NCI-H1436 treated with DMSO at 0.1 percent for 48 hours (cell line): ENCODE measurements at regions not wholly inside any gene's neighbourhood (a gene's known extent, or its start where the extent isn't known, plus 50 kb on each side); places are given as distances from the start of the nearest gene placed in this dataset.
"Not testable (repeated sequence)": the region's sequence is repeated elsewhere in the genome, so short reads cannot be mapped to it uniquely, and the experiment has no call there.

Experiments used
- DNase-seq: peaks from one replicate; lab custom pipeline; 2025; lab: John Stamatoyannopoulos, UW

- DNase-seq = peak; percentile 52
Measured at GRCh38 chr7:26078437-26079336, 73.3 kb upstream of the NFE2L3 start.

- peak; percentile 20 for DNase-seq
Measured at GRCh38 chr7:26081638-26082037, 70.4 kb upstream of the NFE2L3 start.

- DNase-seq = no peak
Measured at GRCh38 chr7:26083113-26083512, 68.9 kb upstream of the NFE2L3 start.

DNA sequence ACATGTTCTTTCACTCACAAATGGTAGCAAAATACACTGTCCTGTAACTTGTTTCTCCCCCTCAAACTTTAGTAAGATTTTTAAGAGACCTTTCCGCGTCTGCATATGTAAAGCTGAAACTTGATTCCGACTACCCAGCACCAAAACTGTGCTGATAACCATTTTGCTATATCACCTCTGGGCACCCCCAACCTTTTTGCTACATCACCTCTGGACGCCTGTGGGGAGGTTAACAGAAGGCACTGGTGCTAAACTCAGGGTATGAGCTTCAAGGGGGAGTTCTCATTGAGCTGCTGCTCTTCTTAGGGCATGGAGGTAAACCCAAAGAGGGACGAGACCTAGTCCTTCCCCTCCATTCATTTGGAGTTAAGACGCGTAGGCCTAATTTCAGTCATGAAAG is 67.6 kb upstream of the NFE2L3 start:
- DNase-seq = no peak

- no peak for DNase-seq
Measured at GRCh38 chr7:26085771-26086170, 66.2 kb upstream of the NFE2L3 start.

- DNase-seq = no peak
Measured at GRCh38 chr7:26087321-26088091, 64.5 kb upstream of the NFE2L3 start.

- DNase-seq = not testable (repeated sequence)
Measured at GRCh38 chr7:26089469-26089868, 62.5 kb upstream of the NFE2L3 start.

GRCh38 chr7:26090927-26091519 is 61.0 kb upstream of the NFE2L3 start:
- DNase-seq = peak; percentile 61

- DNase-seq = no peak
Measured at GRCh38 chr7:26091933-26092332, 60.1 kb upstream of the NFE2L3 start.

DNA sequence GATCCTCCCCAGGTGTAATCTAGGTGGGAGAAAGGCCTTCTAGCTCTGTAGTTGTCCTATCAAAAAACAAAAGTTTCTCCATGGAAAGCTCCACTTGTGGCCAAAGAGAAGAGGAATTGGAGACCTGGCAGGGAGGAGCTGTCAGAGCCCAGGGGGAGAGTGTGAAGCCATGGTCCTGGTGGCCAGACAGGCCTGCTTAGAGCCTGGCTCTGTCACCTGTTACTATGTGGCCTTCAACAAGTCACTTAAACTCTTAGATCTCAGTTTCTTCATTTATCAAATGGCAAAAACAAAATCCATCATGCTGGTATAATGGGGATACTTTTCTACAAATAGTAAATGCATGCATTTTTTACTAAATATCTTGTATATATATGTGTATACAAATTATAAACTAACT is 59.0 kb upstream of the NFE2L3 start:
- DNase-seq = no peak

DNA sequence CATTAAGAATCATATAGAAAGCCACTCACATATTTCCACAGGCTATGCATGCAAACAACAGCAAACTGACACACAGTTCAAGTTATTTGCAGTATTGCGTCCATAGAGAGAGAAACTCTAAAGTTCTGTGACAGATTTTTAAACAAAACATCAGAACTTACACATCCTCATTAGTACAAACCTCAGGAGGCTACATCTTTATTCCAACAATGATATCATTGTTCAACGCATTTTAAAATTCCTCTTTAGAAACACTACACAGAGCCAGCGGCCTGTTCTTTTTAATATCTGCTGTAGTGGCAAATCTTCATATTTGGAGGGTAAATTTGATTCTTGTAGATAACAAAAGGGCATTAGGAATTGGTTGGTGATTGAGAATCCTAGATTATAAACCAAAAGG is 55.9 kb upstream of the NFE2L3 start:
- DNase-seq = no peak

GRCh38 chr7:26097837-26098668 is 53.9 kb upstream of the NFE2L3 start:
- DNase-seq = no peak

- DNase-seq = no peak
Measured at GRCh38 chr7:26099236-26099635, 52.8 kb upstream of the NFE2L3 start.

DNA sequence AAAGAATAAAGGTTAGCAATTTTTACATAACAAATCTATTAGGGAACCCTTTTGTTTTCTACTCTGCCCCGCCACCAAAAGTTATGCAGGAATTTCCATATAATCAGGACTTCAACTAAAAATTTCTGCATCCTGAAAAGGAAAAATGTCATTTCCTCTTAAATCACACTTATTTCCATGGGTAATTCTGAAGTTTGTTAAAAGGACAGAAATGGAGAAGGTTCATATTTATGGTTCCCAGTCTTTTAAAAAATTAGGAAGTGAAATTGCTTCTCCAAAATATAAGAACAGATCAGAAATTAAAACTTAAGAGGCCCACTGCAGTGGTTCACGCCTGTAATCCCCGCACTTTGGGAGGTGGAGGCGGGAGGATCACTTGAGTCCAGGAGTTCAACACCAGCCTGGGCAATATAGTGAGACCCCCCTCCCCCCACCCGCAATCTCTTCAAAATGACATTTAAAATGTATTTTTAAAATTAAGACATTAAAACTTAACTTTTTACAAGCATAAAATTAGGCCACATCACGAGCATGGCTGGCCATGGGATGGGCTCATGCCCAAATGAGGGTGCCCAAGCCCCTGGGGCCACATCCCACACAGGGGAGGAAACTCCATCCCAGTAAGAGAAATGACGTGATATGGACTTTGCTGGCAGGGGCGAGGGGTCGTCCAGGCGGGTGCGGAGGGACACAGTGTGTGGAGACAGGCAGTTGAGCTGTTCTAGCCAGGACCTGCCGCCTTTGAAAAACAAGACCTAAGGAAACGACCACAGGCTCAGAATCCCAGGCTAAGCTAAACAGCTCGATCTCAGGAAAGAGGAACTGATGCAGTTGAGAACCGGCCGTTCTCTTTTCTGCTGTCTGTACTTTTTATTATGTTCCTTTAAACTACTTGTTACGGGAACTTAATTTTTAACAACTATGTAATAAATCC is 51.3 kb upstream of the NFE2L3 start:
- DNase-seq = no peak

- no peak for DNase-seq
Measured at GRCh38 chr7:26101361-26102151, 50.4 kb upstream of the NFE2L3 start.

DNA sequence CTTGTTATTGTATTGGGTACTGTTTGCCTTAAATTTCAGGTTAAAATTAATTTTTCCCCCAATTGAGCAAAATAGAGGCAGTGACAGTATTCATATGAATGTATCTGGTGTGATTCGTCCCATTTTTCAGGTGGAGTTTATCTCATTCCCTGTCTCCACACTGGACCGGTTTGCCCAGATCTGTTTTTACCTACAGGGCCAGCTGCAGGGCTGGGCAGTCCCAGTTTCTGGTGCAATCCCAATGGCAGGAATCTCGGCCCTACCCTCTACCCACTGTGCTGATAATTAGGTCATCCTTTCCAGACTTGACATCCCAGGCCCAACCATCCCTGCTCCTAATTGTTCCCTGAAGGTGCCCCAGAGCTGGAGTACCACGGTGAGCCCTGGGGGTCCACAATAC is 49.8 kb upstream of the NFE2L3 start:
- no peak for DNase-seq
